Activated naive CD8-positive, alpha-beta T cell treated with anti-CD3 and anti-CD28 coated beads, Interleukin-2, amount 10 ng/mL, durations not matched to agents 7 days and 5 days (primary cell): ENCODE measurements at regions not wholly inside any gene's neighbourhood (a gene's known extent, or its start where the extent isn't known, plus 50 kb on each side); places are given as distances from the start of the nearest gene placed in this dataset.

Experiments
- ATAC-seq: fragments of 150-1000 bp; cut with Tn5 transposase; one replicate; pipeline ENCODE4 v1.10.0; 2021; ENCODE audit warnings: low read depth, moderate library complexity
- POLR2A ChIA-PET: fragments of 350-600 bp; sonication (Branson Sonifier 250); formaldehyde crosslinking; loops from one replicate; lab custom pipeline; 2021; ENCODE audit warnings: antibody characterized with exemption; lab: Charles Lee
- DNase-seq: peaks from one replicate; pipeline ENCODE4 v3.0.0; 2021
- H3K27ac Mint-ChIP-seq: one replicate; pipeline ENCODE4 v1.8.0; 2022; ENCODE audit warnings: mild to moderate bottlenecking, mixed read lengths
- H3K27me3 Mint-ChIP-seq: one replicate; pipeline ENCODE4 v1.8.0; 2022; ENCODE audit warnings: mild to moderate bottlenecking, moderate library complexity, mixed read lengths
- H3K36me3 Mint-ChIP-seq: one replicate; pipeline ENCODE4 v1.8.0; 2021; ENCODE audit warnings: mild to moderate bottlenecking, mixed read lengths
- H3K4me1 Mint-ChIP-seq: one replicate; pipeline ENCODE4 v1.8.0; 2021; ENCODE audit warnings: mixed read lengths
- H3K4me3 Mint-ChIP-seq: one replicate; pipeline ENCODE4 v1.8.0; 2022; ENCODE audit warnings: mild to moderate bottlenecking, moderate library complexity, mixed read lengths
- H3K9me3 Mint-ChIP-seq: one replicate; pipeline ENCODE4 v1.8.0; 2021; ENCODE audit warnings: mixed read lengths

DNA sequence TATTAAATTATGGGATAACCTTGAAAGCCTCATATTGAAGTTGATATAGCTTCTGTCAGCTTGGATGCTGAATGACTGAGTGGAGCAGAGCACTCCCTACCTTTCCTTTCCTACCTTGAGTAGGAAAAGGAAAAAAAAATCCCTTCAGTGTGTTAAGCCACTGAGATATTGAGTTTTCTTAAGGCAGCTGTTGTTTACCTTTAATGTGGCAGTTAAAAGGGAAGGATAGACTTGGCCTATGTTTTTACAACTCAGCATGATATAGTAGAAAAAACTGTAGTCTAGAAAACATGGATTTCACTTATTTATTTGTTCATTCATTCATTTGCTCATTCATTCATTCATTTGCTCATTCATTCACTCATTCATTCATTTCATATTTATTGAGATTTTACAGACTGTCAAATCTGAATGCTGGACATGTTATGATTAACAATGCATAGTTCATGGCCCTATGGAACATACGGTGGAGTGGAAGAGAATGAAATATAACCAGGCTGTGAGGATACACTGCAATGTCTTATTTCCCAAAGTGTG, 131.5 kb upstream of the MAN1A1 start:
- Mint-ChIP-seq H3K4me3 (no peak overlapping the region), H3K4me1 (no peaks in the 10 kb centered on the region), H3K36me3 (peaks cover 8% of the 10 kb centered on the region), H3K27me3 (peaks cover 9% of the 10 kb centered on the region), H3K9me3 (no peaks in the 10 kb centered on the region), H3K27ac (no peak overlapping the region)
- no peak for ATAC-seq
- POLR2A ChIA-PET, result no interaction called here
- no peak for DNase-seq

DNA sequence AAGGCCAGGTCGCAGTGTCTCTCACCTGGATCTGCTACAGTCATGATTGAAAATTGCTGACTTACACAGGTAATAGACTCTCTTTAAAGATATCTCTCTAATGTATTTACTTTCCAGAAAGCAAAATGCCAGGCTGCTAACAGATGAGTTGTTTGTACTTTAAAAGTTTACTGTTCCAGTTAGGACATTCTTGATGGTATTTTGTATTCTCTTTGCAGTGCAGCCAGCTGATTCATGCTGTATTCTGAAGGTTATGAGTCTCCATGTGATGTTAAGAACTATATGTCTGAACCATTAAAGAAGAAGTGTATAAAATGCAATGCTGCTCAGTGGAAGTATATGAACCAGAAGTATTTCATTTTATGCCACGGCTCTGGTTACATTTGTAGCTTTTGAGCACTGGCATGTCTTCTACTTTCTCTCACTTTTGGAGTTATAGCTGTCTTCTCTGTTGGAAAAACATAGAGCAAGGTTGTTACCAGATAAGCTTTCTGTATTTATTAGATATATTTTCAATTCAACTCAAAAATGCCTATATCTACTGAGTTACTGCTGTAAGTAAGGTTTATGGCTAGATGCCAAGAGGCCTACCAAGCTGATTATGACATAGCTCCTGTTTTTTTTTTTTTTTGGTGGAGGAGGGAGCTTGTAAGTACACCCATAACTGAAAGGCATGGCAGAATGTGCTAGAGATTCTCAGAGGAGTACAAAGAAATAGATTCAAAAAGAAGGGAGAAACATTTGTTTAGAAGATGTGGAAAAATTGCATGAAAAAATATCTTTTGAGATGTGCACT, 130.5 kb upstream of the MAN1A1 start:
- Mint-ChIP-seq H3K9me3 (no peaks in the 10 kb centered on the region), H3K27me3 (peaks cover 6% of the 10 kb centered on the region), H3K36me3 (peaks cover 5% of the 10 kb centered on the region), H3K4me1 (no peaks in the 10 kb centered on the region), H3K4me3 (no peak overlapping the region), H3K27ac (no peak overlapping the region)
- ATAC-seq, result no peak
- no peak for DNase-seq
- POLR2A ChIA-PET, result no interaction called here

DNA sequence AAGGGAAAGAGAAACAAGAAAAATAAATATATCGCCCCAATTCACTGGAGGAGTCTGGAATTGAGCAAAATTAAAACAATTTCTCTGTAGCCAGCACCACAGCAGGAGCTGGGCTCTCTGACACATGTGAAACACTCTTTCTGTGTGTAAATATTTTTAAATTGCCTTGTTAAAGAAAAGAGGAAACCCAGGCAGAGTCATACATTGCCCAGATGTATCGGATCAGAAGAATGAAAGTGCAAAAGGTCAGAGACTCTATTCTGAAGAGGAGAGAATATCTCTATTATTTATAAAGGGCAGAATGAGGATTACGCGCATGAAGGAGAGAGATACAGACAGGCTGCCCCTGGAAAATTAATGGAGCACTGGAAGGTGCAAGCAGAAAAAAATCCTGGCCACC, 127.0 kb upstream of the MAN1A1 start:
- Mint-ChIP-seq H3K27ac (no peak overlapping the region), H3K9me3 (peaks cover 6% of the 10 kb centered on the region), H3K4me3 (no peak overlapping the region), H3K4me1 (no peaks in the 10 kb centered on the region), H3K36me3 (peaks cover 7% of the 10 kb centered on the region), H3K27me3 (peaks cover 9% of the 10 kb centered on the region)
- POLR2A ChIA-PET, result no interaction called here
- ATAC-seq (no peak), DNase-seq (no peak)

GRCh38 chr6:119476024-119476423, 126.5 kb upstream of the MAN1A1 start:
- peaks cover 2% of the 10 kb centered on the region for H3K4me1 Mint-ChIP-seq
- H3K36me3 Mint-ChIP-seq, result peaks cover 10% of the 10 kb centered on the region
- H3K9me3 Mint-ChIP-seq, result peaks cover 6% of the 10 kb centered on the region
- H3K27me3 Mint-ChIP-seq, result peaks cover 9% of the 10 kb centered on the region
- POLR2A ChIA-PET, result no interaction called here
- H3K4me3 Mint-ChIP-seq, result no peak overlapping the region
- H3K27ac Mint-ChIP-seq, result no peak overlapping the region
- DNase-seq (no peak), ATAC-seq (no peak)

- H3K27me3 Mint-ChIP-seq, result peaks cover 3% of the 10 kb centered on the region
- peaks cover 17% of the 10 kb centered on the region for H3K36me3 Mint-ChIP-seq
- peak overlapping the region; percentile 9 for H3K4me3 Mint-ChIP-seq
- no peak for DNase-seq
- peaks cover 7% of the 10 kb centered on the region for H3K9me3 Mint-ChIP-seq
- H3K27ac Mint-ChIP-seq, result no peak overlapping the region
- H3K4me1 Mint-ChIP-seq, result peaks cover 12% of the 10 kb centered on the region
- POLR2A ChIA-PET, result no interaction called here
- no peak for ATAC-seq
Observed at GRCh38 chr6:119470893-119471542, 121.5 kb upstream of the MAN1A1 start.

GRCh38 chr6:119467488-119468081, 118.0 kb upstream of the MAN1A1 start:
- Mint-ChIP-seq H3K9me3 (peaks cover 12% of the 10 kb centered on the region), H3K27me3 (peaks cover 2% of the 10 kb centered on the region), H3K27ac (peak overlapping the region; percentile 14), H3K4me3 (peak overlapping the region; percentile 34), H3K4me1 (peaks cover 21% of the 10 kb centered on the region), H3K36me3 (peaks cover 26% of the 10 kb centered on the region)
- DNase-seq (no peak), ATAC-seq (peak; percentile 32)
- POLR2A ChIA-PET, result no interaction called here

DNA sequence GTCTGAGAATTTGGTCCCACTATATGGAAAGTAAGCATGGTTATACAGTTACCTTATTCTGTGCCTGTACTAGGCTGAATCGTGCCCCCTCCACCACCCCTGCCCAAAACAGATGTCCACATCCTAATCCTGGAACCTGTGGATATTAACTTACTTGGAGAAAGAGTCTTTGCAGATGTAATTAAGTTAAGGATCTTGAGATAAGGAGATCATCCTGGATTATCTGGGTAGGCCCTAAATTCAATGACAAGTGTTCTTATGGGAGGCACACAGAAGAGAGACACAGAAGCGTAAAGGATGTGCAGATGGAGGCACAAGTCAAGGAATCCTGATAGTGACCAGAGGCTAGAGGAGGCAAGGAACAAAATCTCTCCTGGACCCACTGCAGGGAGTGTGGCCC, 116.7 kb upstream of the MAN1A1 start:
- H3K4me1 Mint-ChIP-seq, result peaks cover 24% of the 10 kb centered on the region

DNA sequence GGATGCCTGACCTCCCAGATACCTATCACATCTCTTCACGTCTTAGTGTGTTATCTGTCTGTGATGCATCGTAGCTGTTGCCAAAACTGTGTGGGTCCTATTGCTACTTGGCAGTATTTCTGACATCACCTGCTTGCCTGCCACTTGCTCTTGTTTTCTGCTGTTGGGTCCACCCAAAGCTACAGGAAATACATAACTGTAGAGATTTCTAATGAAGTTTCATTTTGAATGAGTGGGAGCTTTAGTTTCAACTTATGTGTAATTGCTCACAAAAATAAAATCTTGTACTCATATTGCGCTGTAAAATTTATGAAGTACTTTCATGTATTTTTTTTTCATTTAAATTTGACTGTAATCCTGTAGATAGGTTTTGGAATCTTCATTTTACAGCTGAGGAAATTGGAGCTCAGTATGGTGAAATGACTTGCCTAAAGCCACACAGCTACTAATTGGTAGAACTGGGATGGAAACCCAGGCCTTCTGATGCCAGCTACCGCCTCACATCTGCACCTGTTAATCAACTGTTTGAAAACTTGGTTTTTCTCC, 113.6 kb upstream of the MAN1A1 start:
- no peak overlapping the region for H3K4me3 Mint-ChIP-seq
- ATAC-seq (peak; percentile 86), DNase-seq (no peak)
- H3K27me3 Mint-ChIP-seq, result no peaks in the 10 kb centered on the region
- peak overlapping the region; percentile 78 for H3K27ac Mint-ChIP-seq
- H3K9me3 Mint-ChIP-seq, result peaks cover 26% of the 10 kb centered on the region
- POLR2A ChIA-PET, result interaction anchor here (0.6 to 1.2 kb wide), 2 partner anchors 116 to 626 kb away, joined by 3 read pairs; no protein-coding TSS in a partner anchor
- peaks cover 20% of the 10 kb centered on the region for H3K4me1 Mint-ChIP-seq
- H3K36me3 Mint-ChIP-seq, result peaks cover 37% of the 10 kb centered on the region

More for the DNA sequence above, 116.7 kb upstream of the MAN1A1 start:
- Mint-ChIP-seq H3K9me3 (peaks cover 18% of the 10 kb centered on the region), H3K4me3 (no peak overlapping the region), H3K36me3 (peaks cover 32% of the 10 kb centered on the region), H3K27ac (peak overlapping the region; percentile 31), H3K27me3 (no peaks in the 10 kb centered on the region)
- POLR2A ChIA-PET, result no interaction called here
- ATAC-seq (no peak), DNase-seq (no peak)

DNA sequence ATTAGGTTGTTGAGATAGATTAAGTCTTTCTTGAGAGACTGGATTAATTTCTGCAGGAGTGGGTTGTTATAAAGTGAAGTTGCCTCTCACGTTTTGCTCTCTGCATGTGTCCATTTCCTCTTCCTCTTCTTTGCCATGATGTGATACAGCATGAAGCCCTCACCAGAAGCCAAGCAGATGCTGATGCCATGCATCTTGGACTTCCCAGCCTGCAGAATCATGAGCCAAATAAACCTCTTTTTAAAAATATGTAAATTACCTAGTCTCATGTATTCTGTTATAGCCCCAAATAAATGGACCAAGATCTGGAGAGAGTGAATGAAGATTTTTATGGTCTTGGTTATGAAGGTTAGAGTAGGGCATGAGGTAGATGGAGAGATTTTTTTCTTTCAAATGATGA, 111.6 kb upstream of the MAN1A1 start:
- peaks cover 3% of the 10 kb centered on the region for H3K27me3 Mint-ChIP-seq
- POLR2A ChIA-PET, result no interaction called here

DNA sequence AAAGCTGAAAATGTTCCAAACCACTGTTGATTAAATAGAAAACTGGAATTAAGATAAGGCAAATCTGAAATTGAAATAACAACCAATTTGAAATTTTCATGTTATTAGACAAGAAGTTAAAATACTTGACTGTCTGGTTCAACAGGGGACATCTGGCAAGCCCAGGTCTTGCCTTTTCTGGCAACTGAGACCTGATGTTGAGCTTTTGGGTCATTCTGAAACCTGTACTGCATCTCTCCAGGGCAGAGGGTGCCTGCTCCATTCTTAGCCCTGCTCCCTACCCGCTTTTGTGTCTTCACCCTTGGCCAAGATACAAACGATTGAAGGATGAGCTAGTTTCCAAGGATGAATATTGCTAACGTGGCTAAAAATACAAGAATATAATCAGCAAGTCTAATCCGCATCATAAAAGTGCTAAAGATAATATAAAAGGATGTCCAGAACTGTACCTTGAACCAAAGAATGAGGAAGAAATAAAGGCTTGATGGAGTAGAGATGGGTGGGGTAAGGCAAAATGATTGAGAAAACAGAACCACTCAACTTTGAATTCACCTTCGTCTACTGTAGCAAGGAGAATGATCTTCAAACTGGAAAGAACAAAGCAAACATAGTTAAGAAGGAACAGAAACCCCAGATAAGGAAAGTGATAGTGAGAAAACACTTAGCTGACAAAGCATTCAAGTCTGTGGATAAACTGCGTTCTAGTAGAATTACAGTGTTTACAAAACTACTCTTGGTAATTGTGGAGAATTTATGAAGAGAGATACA, 109.8 kb upstream of the MAN1A1 start:
- Mint-ChIP-seq H3K4me3 (no peak overlapping the region), H3K36me3 (peaks cover 21% of the 10 kb centered on the region), H3K9me3 (peaks cover 22% of the 10 kb centered on the region), H3K27ac (no peak overlapping the region), H3K27me3 (peaks cover 5% of the 10 kb centered on the region), H3K4me1 (peaks cover 15% of the 10 kb centered on the region)
- ATAC-seq (no peak), DNase-seq (no peak)
- POLR2A ChIA-PET, result no interaction called here

More for the DNA sequence above, 111.6 kb upstream of the MAN1A1 start:
- no peak for DNase-seq
- Mint-ChIP-seq H3K27ac (no peak overlapping the region), H3K9me3 (peaks cover 26% of the 10 kb centered on the region), H3K4me3 (no peak overlapping the region), H3K36me3 (peaks cover 30% of the 10 kb centered on the region), H3K4me1 (peaks cover 12% of the 10 kb centered on the region)
- ATAC-seq, result no peak

- H3K9me3 Mint-ChIP-seq, result peaks cover 7% of the 10 kb centered on the region
- peaks cover 12% of the 10 kb centered on the region for H3K27me3 Mint-ChIP-seq
- no peak overlapping the region for H3K4me3 Mint-ChIP-seq
- H3K4me1 Mint-ChIP-seq, result peaks cover 10% of the 10 kb centered on the region
- peaks cover 5% of the 10 kb centered on the region for H3K36me3 Mint-ChIP-seq
- no peak overlapping the region for H3K27ac Mint-ChIP-seq
- DNase-seq, result no peak
- POLR2A ChIA-PET, result no interaction called here
- ATAC-seq, result no peak
Observed at GRCh38 chr6:119454714-119455113, 105.2 kb upstream of the MAN1A1 start.

DNA sequence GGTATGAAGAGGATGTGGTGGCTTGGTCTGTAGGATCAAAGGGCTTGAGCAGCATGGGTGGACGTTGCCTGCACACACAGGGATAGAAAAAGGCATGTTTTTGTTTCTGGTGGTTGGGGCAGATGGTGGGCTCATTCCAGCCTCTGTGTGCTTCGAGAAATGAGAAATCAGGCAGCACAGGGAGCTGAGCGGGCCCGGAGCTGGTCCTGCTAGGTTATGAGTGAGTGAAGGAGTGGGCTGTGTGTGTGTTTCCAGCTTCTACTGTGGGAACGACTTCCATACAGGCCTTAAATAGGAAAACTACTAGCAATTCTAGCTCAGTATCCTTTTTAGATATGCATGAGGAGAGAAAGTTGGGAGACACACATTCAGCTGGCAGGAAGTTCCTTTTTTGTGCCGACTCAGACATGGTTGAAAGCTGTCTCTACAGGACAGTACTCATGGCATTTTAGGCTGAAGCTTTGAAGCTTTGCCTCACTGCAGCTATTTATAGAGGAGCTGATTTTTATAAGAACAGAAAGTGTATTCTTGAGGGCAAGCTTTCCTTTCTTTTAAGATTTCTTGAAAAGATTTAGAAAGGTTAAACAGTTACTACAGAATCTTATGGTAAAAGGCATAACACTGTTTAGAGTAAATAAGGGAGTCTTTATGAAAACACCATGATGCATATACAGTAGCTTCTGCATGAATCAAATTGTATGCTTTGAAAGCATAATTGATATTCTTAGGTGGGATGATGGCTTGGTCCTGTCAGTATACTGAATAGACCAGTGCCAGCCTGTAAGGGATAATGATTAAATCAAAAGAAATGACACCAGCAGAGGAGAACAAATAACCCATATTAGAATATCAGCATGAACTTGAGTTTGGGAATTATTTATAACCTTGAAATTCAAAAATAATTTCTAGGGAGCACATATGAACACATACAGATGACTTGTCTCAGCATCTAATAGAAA, 104.0 kb upstream of the MAN1A1 start:
- Mint-ChIP-seq H3K4me3 (no peak overlapping the region), H3K27ac (peak overlapping the region; percentile 64), H3K4me1 (peaks cover 10% of the 10 kb centered on the region), H3K9me3 (peaks cover 5% of the 10 kb centered on the region), H3K36me3 (peaks cover 6% of the 10 kb centered on the region), H3K27me3 (peaks cover 12% of the 10 kb centered on the region)
- ATAC-seq, result no peak
- POLR2A ChIA-PET, result interaction anchor here (0.6 kb wide), 1 partner anchor 140 kb away, joined by 3 read pairs; no protein-coding TSS in a partner anchor
- no peak for DNase-seq
